Left ventricle myocardium superior (tissue), 1 donor: ENCODE measurements at regions not wholly inside any gene's neighbourhood (a gene's known extent, or its start where the extent isn't known, plus 50 kb on each side); places are given as distances from the start of the nearest gene placed in this dataset.
"Not testable (repeated sequence)": the region's sequence is repeated elsewhere in the genome, so short reads cannot be mapped to it uniquely, and the experiment has no call there.

Source experiments
- ATAC-seq: fragments of 200-7000 bp; cut with Tn5 transposase; one replicate; pipeline ENCODE4 v1.9.1; 2020; ENCODE audit warnings: mild to moderate bottlenecking, moderate library complexity
- DNase-seq: peaks from one replicate; pipeline ENCODE4 v3.0.0-alpha.2; 2020
- intact Hi-C: fragments of 100-400 bp; cut with micrococcal nuclease; formaldehyde crosslinking; loops from one replicate; pipeline ENCODE4 v1.11.0; 2022
- donor health status: DM: no; HTN: yes; CAD: no; lungs with severe emphysema.

GRCh38 chr15:20191508-20192125, 350.0 kb downstream of the GOLGA6L6 start:
- intact Hi-C loops, ATAC-seq, DNase-seq: not testable (repeated sequence)

- intact Hi-C loops, DNase-seq, ATAC-seq: not testable (repeated sequence)
Observed at GRCh38 chr15:20188611-20189010, 353.0 kb downstream of the GOLGA6L6 start.

GRCh38 chr15:20187370-20188355, 353.9 kb downstream of the GOLGA6L6 start:
- DNase-seq, intact Hi-C loops: not testable (repeated sequence)
- peak; percentile 25 for ATAC-seq

GRCh38 chr15:20184879-20185278, 356.7 kb downstream of the GOLGA6L6 start:
- DNase-seq, ATAC-seq, intact Hi-C loops: not testable (repeated sequence)

GRCh38 chr15:20168221-20168620, 373.4 kb downstream of the GOLGA6L6 start:
- intact Hi-C loops, DNase-seq, ATAC-seq: not testable (repeated sequence)

GRCh38 chr15:20153528-20153927, 388.1 kb downstream of the GOLGA6L6 start:
- intact Hi-C loops, DNase-seq, ATAC-seq: not testable (repeated sequence)

- intact Hi-C loops, DNase-seq: not testable (repeated sequence)
Observed at GRCh38 chr15:20148679-20149078, 392.9 kb downstream of the GOLGA6L6 start.

GRCh38 chr15:20148008-20148407, 393.6 kb downstream of the GOLGA6L6 start:
- DNase-seq, ATAC-seq, intact Hi-C loops: not testable (repeated sequence)

More at GRCh38 chr15:20148679-20149078, 392.9 kb downstream of the GOLGA6L6 start:
- ATAC-seq = not testable (repeated sequence)

- ATAC-seq, intact Hi-C loops: not testable (repeated sequence)
Observed at GRCh38 chr15:20144333-20145036, 397.1 kb downstream of the GOLGA6L6 start.

GRCh38 chr15:20142906-20143305, 398.7 kb downstream of the GOLGA6L6 start:
- ATAC-seq, intact Hi-C loops, DNase-seq: not testable (repeated sequence)

More at GRCh38 chr15:20144333-20145036, 397.1 kb downstream of the GOLGA6L6 start:
- not testable (repeated sequence) for DNase-seq

- ATAC-seq, intact Hi-C loops, DNase-seq: not testable (repeated sequence)
Observed at GRCh38 chr15:20142410-20142809, 399.2 kb downstream of the GOLGA6L6 start.

GRCh38 chr15:20124668-20125067, 416.9 kb downstream of the GOLGA6L6 start:
- ATAC-seq, intact Hi-C loops, DNase-seq: not testable (repeated sequence)

GRCh38 chr15:20106026-20106425, 435.6 kb downstream of the GOLGA6L6 start:
- peak; percentile 33 for DNase-seq
- ATAC-seq = no peak
- intact Hi-C loops = no loop called here

- intact Hi-C loops, ATAC-seq: not testable (repeated sequence)
Observed at GRCh38 chr15:20105011-20105990, 436.3 kb downstream of the GOLGA6L6 start.

GRCh38 chr15:20104551-20104950, 437.0 kb downstream of the GOLGA6L6 start:
- intact Hi-C loops, ATAC-seq: not testable (repeated sequence)
- peak; percentile 49 for DNase-seq

More at GRCh38 chr15:20105011-20105990, 436.3 kb downstream of the GOLGA6L6 start:
- peak; percentile 26 for DNase-seq

- ATAC-seq, intact Hi-C loops: not testable (repeated sequence)
- peak; percentile 65 for DNase-seq
Observed at GRCh38 chr15:20102862-20103261, 438.7 kb downstream of the GOLGA6L6 start.

- DNase-seq = peak; percentile 63
- ATAC-seq, intact Hi-C loops: not testable (repeated sequence)
Observed at GRCh38 chr15:20102209-20102608, 439.4 kb downstream of the GOLGA6L6 start.

- ATAC-seq = peak; percentile 51
- intact Hi-C loops, DNase-seq: not testable (repeated sequence)
Observed at GRCh38 chr15:20101281-20101680, 440.3 kb downstream of the GOLGA6L6 start.
